HG02642 (cell line): ENCODE measurements at regions not wholly inside any gene's neighbourhood (a gene's known extent, or its start where the extent isn't known, plus 50 kb on each side); places are given as distances from the start of the nearest gene placed in this dataset.
"Not testable (repeated sequence)": the region's sequence is repeated elsewhere in the genome, so short reads cannot be mapped to it uniquely, and the experiment has no call there.

Experiments used
- ATAC-seq: cut with Tn5 transposase; IDR thresholded peaks from one replicate; pipeline ENCODE4 v1.9.1; 2021; ENCODE audit warnings: mild to moderate bottlenecking; ENCODE audit not compliant: unreplicated experiment, poor library complexity

DNA sequence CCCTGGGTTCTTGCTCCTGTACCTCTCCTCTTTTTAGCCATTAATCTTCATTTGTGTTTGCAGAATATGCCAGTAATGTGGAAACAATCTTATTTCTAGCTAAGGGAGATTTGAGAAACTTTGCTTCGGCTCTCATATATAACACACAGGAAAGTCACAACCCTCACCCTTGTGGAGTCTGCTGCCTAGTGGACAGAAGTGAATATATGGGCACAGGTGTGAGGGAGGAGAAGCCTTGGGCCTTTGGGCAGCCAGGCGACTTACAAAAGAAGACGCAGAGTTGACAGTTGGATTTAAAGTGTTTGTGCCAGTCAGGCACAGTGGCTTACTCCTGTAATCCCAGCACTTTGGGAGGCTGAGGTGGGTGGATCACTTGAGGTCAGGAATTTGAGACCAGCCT lies 181.8 kb upstream of the TBL1XR1 start:
- ATAC-seq = no peak

- ATAC-seq = no peak
Observed at GRCh38 chr3:177381070-177381469, 183.8 kb upstream of the TBL1XR1 start.

- ATAC-seq = no peak
Observed at GRCh38 chr3:177382944-177383343, 185.7 kb upstream of the TBL1XR1 start.

GRCh38 chr3:177385186-177385585 lies 187.9 kb upstream of the TBL1XR1 start:
- ATAC-seq = no peak

DNA sequence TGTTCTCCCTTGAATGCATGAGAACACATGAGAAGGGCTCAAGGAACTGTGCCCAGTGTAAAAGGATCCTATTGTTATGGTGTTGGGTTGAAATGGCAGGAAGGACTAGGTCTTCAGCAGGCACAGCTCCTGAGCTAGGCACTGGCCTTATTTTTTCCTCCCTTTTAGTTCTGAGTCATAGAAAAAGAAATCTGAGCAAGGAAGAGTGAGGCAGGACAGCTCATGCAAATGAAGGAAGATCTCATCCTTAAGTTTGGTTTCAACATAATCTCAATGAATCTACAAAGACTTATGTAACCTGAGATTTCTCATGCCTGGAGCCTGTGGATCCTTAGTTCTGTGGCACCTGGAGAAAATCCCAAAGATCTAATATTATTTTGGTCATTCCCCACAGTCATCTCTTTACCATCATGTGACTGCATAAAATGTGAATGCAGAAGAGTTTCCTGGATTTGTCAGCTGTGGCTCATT lies 188.6 kb upstream of the TBL1XR1 start:
- no peak for ATAC-seq

GRCh38 chr3:177388209-177388608 lies 190.9 kb upstream of the TBL1XR1 start:
- ATAC-seq = no peak

DNA sequence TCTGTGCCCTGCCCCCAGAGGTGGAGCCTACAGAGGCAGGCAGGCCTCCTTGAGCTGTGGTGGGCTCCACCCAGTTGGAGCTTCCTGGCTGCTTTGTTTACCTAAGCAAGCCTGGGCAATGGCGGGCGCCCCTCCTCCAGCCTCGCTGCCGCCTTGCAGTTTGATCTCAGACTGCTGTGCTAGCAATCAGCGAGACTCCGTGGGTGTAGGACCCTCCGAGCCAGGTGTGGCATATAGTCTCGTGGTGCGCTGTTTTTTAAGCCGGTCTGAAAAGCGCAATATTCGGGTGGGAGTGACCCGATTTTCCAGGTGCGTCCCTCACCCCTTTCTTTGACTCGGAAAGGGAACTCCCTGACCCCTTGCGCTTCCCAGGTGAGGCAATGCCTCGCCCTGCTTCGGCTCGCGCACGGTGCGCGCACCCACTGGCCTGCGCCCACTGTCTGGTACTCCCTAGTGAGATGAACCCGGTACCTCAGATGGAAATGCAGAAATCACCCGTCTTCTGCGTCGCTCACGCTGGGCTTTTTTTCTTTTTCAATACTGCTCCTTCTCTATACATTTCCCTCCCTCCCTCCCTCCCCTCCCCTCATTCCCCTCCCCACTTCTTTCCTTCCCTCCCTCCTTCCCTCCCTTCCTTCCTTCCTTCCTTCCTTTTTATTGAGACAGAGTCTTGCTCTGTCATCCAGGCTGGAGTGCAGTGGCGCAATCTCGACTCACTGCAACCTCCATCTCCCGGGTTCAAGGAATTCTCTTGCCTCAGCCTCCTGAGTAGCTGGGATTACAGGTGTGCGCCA lies 197.1 kb upstream of the TBL1XR1 start:
- ATAC-seq = not testable (repeated sequence)

DNA sequence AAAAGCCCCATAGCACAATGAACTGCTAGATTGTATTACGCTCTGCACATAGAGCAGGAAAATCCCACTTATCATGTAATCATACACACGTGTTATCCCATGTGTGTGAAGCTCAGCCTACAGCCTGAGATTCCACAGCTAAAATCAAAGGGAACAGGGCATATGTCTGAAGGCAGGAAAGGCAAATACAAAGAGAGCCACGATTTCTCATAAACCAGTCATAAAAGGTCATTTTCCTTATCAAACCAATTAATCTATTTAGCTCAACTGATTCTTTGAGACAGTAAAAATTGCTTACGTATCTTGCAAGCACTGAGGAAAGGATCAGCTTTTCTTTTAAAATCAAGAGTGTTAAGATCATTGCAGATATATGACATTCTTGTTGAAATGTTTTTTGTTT lies 199.5 kb upstream of the TBL1XR1 start:
- no peak for ATAC-seq

- ATAC-seq = no peak
Observed at GRCh38 chr3:177401375-177401774, 204.1 kb upstream of the TBL1XR1 start.

DNA sequence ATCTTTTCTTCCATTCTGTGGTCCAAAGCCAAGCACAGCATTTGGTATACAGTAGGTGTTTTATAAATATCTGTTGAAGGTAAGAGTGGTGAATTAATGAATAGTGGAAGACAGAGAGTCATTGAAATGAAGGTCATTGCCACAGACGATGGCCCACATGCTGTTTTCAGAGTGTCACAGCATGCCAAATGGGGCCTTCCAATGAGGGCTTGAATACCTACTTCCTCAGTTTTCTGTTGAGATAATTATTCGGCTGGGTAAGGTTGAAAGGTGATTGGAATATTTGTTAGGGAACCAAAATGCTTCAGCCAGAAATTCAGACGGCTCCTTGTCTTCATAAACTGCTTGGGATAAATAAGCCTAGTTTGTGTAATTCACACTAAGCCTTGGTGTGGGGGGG lies 205.3 kb upstream of the TBL1XR1 start:
- no peak for ATAC-seq

GRCh38 chr3:177405191-177405672 lies 207.9 kb upstream of the TBL1XR1 start:
- ATAC-seq = no peak

DNA sequence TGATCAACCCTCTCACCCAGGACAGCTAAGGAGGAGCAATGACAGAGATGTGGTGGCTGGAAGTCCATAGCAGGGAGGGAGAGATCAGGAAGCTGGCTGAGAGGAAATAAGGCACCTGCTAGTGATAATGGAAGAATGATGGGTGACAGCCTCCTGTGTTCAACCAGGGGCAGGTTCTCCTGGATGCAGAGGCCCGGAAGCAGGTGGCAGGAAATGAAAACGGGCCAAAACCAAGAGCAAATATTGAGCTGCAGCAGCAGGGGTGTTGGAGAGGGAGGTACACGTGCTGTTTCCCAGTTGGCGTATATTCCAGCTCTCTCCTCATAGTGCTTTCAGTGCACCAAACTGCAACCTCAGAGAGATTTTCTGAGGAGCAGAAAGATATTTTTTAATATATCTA lies 213.4 kb upstream of the TBL1XR1 start:
- ATAC-seq = no peak

DNA sequence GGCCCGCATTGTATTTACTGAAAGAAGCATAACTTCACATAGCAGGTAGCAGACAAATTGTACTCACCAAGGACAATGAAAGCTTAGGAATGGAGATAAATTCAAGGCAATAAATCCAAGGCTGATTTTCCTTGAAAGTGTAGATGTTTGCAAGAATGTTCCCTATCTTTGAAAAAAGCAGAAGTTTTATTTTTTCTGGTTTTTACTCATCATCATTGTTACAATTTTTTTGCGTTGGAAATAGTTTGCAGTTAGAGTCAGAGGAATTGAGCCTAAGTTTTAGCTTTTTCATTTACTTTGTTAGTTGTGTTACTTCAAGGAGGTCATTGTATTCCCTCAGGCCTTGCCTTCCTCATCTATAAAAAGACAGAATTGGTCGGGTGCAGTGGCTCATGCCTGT lies 213.9 kb upstream of the TBL1XR1 start:
- ATAC-seq = no peak

DNA sequence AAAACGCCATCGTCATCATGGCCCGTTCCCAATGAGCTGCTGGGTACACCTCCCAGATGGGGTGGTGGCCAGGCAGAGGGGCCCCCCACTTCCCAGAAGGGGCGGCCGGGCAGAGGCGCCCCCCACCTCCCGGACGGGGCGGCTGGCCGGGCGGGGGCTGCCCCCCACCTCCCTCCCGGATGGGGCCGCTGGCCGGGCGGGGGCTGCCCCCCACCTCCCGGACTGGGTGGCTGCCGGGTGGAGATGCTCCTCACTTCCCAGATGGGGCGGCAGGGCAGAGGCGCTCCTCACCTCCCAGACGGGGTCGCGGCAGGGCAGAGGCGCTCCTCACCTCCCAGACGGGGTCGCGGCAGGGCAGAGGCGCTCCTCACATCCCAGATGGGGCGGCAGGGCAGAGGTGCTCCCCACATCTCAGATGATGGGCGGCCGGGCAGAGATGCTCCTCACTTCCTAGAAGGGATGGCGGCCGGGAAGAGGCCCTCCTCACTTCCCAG lies 215.4 kb upstream of the TBL1XR1 start:
- not testable (repeated sequence) for ATAC-seq

DNA sequence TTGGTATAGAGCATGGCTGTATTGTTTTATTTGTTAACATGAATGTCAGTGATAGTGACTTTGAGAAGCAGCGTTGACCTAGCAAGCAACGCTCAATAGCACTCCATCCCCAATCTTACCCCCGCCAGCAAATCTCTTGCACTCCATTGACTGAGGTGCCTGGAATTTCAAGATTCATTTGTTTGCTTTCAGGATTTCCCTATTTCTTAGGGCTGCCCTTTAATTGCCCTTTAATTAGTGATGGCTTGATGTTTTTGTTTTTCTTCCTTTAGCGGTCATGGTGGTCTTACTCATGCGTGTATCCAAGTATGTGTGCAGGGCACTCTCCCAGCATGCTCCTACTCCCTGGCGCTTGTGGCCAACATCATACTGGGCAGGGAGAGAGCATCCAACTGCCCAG lies 216.8 kb upstream of the TBL1XR1 start:
- no peak for ATAC-seq

GRCh38 chr3:177418787-177419186 lies 221.5 kb upstream of the TBL1XR1 start:
- ATAC-seq = no peak

- no peak for ATAC-seq
Observed at GRCh38 chr3:177419904-177420601, 222.8 kb upstream of the TBL1XR1 start.

- no peak for ATAC-seq
Observed at GRCh38 chr3:177420651-177421480, 223.6 kb upstream of the TBL1XR1 start.

DNA sequence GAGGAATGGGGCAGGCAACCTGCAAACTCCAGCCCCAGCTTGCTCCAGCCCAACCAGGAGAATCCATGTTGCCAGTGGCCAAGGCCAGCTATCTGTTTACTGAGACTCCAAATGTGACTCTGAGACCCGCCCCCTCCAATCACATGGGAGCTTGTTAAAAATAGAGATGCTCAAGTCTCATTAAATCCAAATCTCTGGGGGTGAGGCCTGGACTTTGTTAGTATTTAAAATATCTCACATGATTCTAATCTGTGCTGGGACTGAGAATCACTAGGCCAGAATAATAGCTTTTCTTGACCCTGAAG lies 224.2 kb upstream of the TBL1XR1 start:
- ATAC-seq = no peak

GRCh38 chr3:177424521-177424920 lies 227.2 kb upstream of the TBL1XR1 start:
- ATAC-seq = no peak

GRCh38 chr3:177425042-177425441 lies 227.8 kb upstream of the TBL1XR1 start:
- ATAC-seq = no peak
